ENCODE measurements at regions not wholly inside any gene's neighbourhood (a gene's known extent, or its start where the extent isn't known, plus 50 kb on each side); places are given as distances from the start of the nearest gene placed in this dataset.

- H3K23ac ChIP-seq (ENCODE audit: low read depth, low read length, poor library complexity) = no peak overlapping the region
Measured at GRCh38 chr3:99163314-99163713, 261.8 kb upstream of the DCBLD2 start.

GRCh38 chr3:99159220-99159762 is 257.8 kb upstream of the DCBLD2 start:
- Histone ChIP-seq H3K9ac (ENCODE audit: low read depth, low read length, poor library complexity) (no peak overlapping the region), H2AFZ (ENCODE audit: low read length) (no peak overlapping the region), H3K23ac (ENCODE audit: low read depth, low read length, poor library complexity) (no peak overlapping the region), H3K14ac (ENCODE audit: low read length) (no peak overlapping the region), H3K4me1 (ENCODE audit: control insufficient read depth in 2 of 2, insufficient read depth in 1 of 2, low read depth in 1 of 2, low read length in 2 of 2) (no peaks in the 10 kb centered on the region), H3K79me1 (ENCODE audit: low read depth, low read length) (no peaks in the 10 kb centered on the region), H3K9me3 (replicated peaks in 1 of 2; ENCODE audit: control insufficient read depth in 2 of 2, insufficient read depth in 1 of 2, low read depth in 1 of 2, low read length in 2 of 2) (peaks cover 3 to 7% of the 10 kb centered on the region in 2 donors), H2BK120ac (ENCODE audit: low read depth, low read length) (no peak overlapping the region), H3K18ac (ENCODE audit: low read length) (no peak overlapping the region), H2BK5ac (ENCODE audit: low read length) (no peak overlapping the region), H4K8ac (ENCODE audit: low read depth, low read length) (no peak overlapping the region), H3K4me2 (ENCODE audit: insufficient read depth, low read length, poor library complexity, severe bottlenecking) (no peak overlapping the region), H3K27me3 (ENCODE audit: control insufficient read depth in 3 of 3, insufficient read depth in 3 of 3, low read depth in 1 of 3, low read length in 3 of 3) (no peaks in the 10 kb centered on the region), H3K4ac (ENCODE audit: low read length) (no peak overlapping the region), H2BK12ac (ENCODE audit: low read length) (no peak overlapping the region), H3K36me3 (replicated peaks in 1 of 2; ENCODE audit: control insufficient read depth in 2 of 2, insufficient read depth in 2 of 2, low read length in 2 of 2) (no peaks in the 10 kb centered on the region), H2AK5ac (ENCODE audit: low read depth, low read length) (no peak overlapping the region), H3K4me3 (ENCODE audit: low read length in 2 of 2) (no peak overlapping the region), H3K27ac (replicated peaks; ENCODE audit: low read length) (no peak overlapping the region), H2BK15ac (ENCODE audit: low read length) (no peak overlapping the region), H4K91ac (ENCODE audit: low read depth, low read length, poor library complexity) (no peak overlapping the region)
- DNase-seq (ENCODE audit: low spot score) = no peak

More at GRCh38 chr3:99163314-99163713, 261.8 kb upstream of the DCBLD2 start:
- no peak overlapping the region for H2BK12ac ChIP-seq (ENCODE audit: low read length)
- H3K18ac ChIP-seq (ENCODE audit: low read length) = no peak overlapping the region
- no peaks in the 10 kb centered on the region for H3K27me3 ChIP-seq (ENCODE audit: control insufficient read depth in 3 of 3, insufficient read depth in 3 of 3, low read depth in 1 of 3, low read length in 3 of 3)
- no peak overlapping the region for H2BK5ac ChIP-seq (ENCODE audit: low read length)
- H3K36me3 ChIP-seq (replicated peaks in 1 of 2; ENCODE audit: control insufficient read depth in 2 of 2, insufficient read depth in 2 of 2, low read length in 2 of 2) = no peaks in the 10 kb centered on the region
- H4K8ac ChIP-seq (ENCODE audit: low read depth, low read length) = no peak overlapping the region
- no peak overlapping the region for H2BK15ac ChIP-seq (ENCODE audit: low read length)
- H3K79me1 ChIP-seq (ENCODE audit: low read depth, low read length) = no peaks in the 10 kb centered on the region
- no peak overlapping the region for H2AK5ac ChIP-seq (ENCODE audit: low read depth, low read length)
- DNase-seq (ENCODE audit: low spot score) = no peak
- H3K27ac ChIP-seq (replicated peaks; ENCODE audit: low read length) = no peak overlapping the region
- H3K4me1 ChIP-seq (ENCODE audit: control insufficient read depth in 2 of 2, insufficient read depth in 1 of 2, low read depth in 1 of 2, low read length in 2 of 2) = no peaks in the 10 kb centered on the region
- no peak overlapping the region for H3K14ac ChIP-seq (ENCODE audit: low read length)
- H3K9ac ChIP-seq (ENCODE audit: low read depth, low read length, poor library complexity) = no peak overlapping the region
- H2BK120ac ChIP-seq (ENCODE audit: low read depth, low read length) = no peak overlapping the region
- H3K4me2 ChIP-seq (ENCODE audit: insufficient read depth, low read length, poor library complexity, severe bottlenecking) = no peak overlapping the region
- no peak overlapping the region for H3K4me3 ChIP-seq (ENCODE audit: low read length in 2 of 2)
- H4K91ac ChIP-seq (ENCODE audit: low read depth, low read length, poor library complexity) = no peak overlapping the region
- peaks cover 3 to 7% of the 10 kb centered on the region in 2 donors for H3K9me3 ChIP-seq (replicated peaks in 1 of 2; ENCODE audit: control insufficient read depth in 2 of 2, insufficient read depth in 1 of 2, low read depth in 1 of 2, low read length in 2 of 2)
- no peak overlapping the region for H2AFZ ChIP-seq (ENCODE audit: low read length)
- WGBS, 2 donors (ENCODE audit: extremely low coverage in 2 of 2, insufficient read length in 2 of 2, insufficient replicate concordance in 1 of 2) = no CpG with 5 or more reads among the region's 3 CpGs
- no peak overlapping the region for H3K4ac ChIP-seq (ENCODE audit: low read length)

GRCh38 chr3:99145031-99145430 is 243.5 kb upstream of the DCBLD2 start:
- Histone ChIP-seq H4K8ac (ENCODE audit: low read depth, low read length) (no peak overlapping the region), H3K9me3 (replicated peaks in 1 of 2; ENCODE audit: control insufficient read depth in 2 of 2, insufficient read depth in 1 of 2, low read depth in 1 of 2, low read length in 2 of 2) (no peaks in the 10 kb centered on the region), H2BK15ac (ENCODE audit: low read length) (no peak overlapping the region), H4K91ac (ENCODE audit: low read depth, low read length, poor library complexity) (no peak overlapping the region), H3K14ac (ENCODE audit: low read length) (no peak overlapping the region), H3K36me3 (replicated peaks in 1 of 2; ENCODE audit: control insufficient read depth in 2 of 2, insufficient read depth in 2 of 2, low read length in 2 of 2) (no peaks in the 10 kb centered on the region), H3K4me3 (ENCODE audit: low read length in 2 of 2) (no peak overlapping the region), H2BK120ac (ENCODE audit: low read depth, low read length) (no peak overlapping the region), H3K4me1 (ENCODE audit: control insufficient read depth in 2 of 2, insufficient read depth in 1 of 2, low read depth in 1 of 2, low read length in 2 of 2) (no peaks in the 10 kb centered on the region), H3K27me3 (ENCODE audit: control insufficient read depth in 3 of 3, insufficient read depth in 3 of 3, low read depth in 1 of 3, low read length in 3 of 3) (no peaks in the 10 kb centered on the region), H2BK5ac (ENCODE audit: low read length) (no peak overlapping the region), H3K79me1 (ENCODE audit: low read depth, low read length) (no peaks in the 10 kb centered on the region), H2AK5ac (ENCODE audit: low read depth, low read length) (no peak overlapping the region), H3K4me2 (ENCODE audit: insufficient read depth, low read length, poor library complexity, severe bottlenecking) (no peak overlapping the region), H3K4ac (ENCODE audit: low read length) (no peak overlapping the region), H3K27ac (replicated peaks; ENCODE audit: low read length) (no peak overlapping the region), H2AFZ (ENCODE audit: low read length) (no peak overlapping the region), H3K18ac (ENCODE audit: low read length) (no peak overlapping the region), H2BK12ac (ENCODE audit: low read length) (no peak overlapping the region), H3K23ac (ENCODE audit: low read depth, low read length, poor library complexity) (no peak overlapping the region), H3K9ac (ENCODE audit: low read depth, low read length, poor library complexity) (no peak overlapping the region)
- WGBS, 2 donors (ENCODE audit: extremely low coverage in 2 of 2, insufficient read length in 2 of 2, insufficient replicate concordance in 1 of 2) = no CpG with 5 or more reads among the region's 1 CpG
- DNase-seq (ENCODE audit: low spot score) = no peak

GRCh38 chr3:99143493-99143892 is 242.0 kb upstream of the DCBLD2 start:
- no peak overlapping the region for H3K23ac ChIP-seq (ENCODE audit: low read depth, low read length, poor library complexity)
- no peaks in the 10 kb centered on the region for H3K4me1 ChIP-seq (ENCODE audit: control insufficient read depth in 2 of 2, insufficient read depth in 1 of 2, low read depth in 1 of 2, low read length in 2 of 2)
- no peak overlapping the region for H3K14ac ChIP-seq (ENCODE audit: low read length)
- no peak overlapping the region for H3K27ac ChIP-seq (replicated peaks; ENCODE audit: low read length)
- no peaks in the 10 kb centered on the region for H3K79me1 ChIP-seq (ENCODE audit: low read depth, low read length)
- no peak overlapping the region for H3K4me2 ChIP-seq (ENCODE audit: insufficient read depth, low read length, poor library complexity, severe bottlenecking)
- H3K18ac ChIP-seq (ENCODE audit: low read length) = no peak overlapping the region
- no peak overlapping the region for H3K4ac ChIP-seq (ENCODE audit: low read length)
- H3K9me3 ChIP-seq (replicated peaks in 1 of 2; ENCODE audit: control insufficient read depth in 2 of 2, insufficient read depth in 1 of 2, low read depth in 1 of 2, low read length in 2 of 2) = no peaks in the 10 kb centered on the region
- no peaks in the 10 kb centered on the region for H3K27me3 ChIP-seq (ENCODE audit: control insufficient read depth in 3 of 3, insufficient read depth in 3 of 3, low read depth in 1 of 3, low read length in 3 of 3)
- DNase-seq (ENCODE audit: low spot score) = no peak
- no peak overlapping the region for H3K9ac ChIP-seq (ENCODE audit: low read depth, low read length, poor library complexity)
- H3K4me3 ChIP-seq (ENCODE audit: low read length in 2 of 2) = no peak overlapping the region
- H2AK5ac ChIP-seq (ENCODE audit: low read depth, low read length) = no peak overlapping the region
- H4K8ac ChIP-seq (ENCODE audit: low read depth, low read length) = no peak overlapping the region
- H2BK120ac ChIP-seq (ENCODE audit: low read depth, low read length) = no peak overlapping the region
- no CpG with 5 or more reads among the region's 3 CpGs for WGBS, 2 donors (ENCODE audit: extremely low coverage in 2 of 2, insufficient read length in 2 of 2, insufficient replicate concordance in 1 of 2)
- no peak overlapping the region for H2BK5ac ChIP-seq (ENCODE audit: low read length)
- no peak overlapping the region for H2AFZ ChIP-seq (ENCODE audit: low read length)
- no peak overlapping the region for H2BK15ac ChIP-seq (ENCODE audit: low read length)
- no peaks in the 10 kb centered on the region for H3K36me3 ChIP-seq (replicated peaks in 1 of 2; ENCODE audit: control insufficient read depth in 2 of 2, insufficient read depth in 2 of 2, low read length in 2 of 2)
- H4K91ac ChIP-seq (ENCODE audit: low read depth, low read length, poor library complexity) = no peak overlapping the region
- no peak overlapping the region for H2BK12ac ChIP-seq (ENCODE audit: low read length)
